Endothelial cell of umbilical vein (primary cell): ENCODE measurements at regions not wholly inside any gene's neighbourhood (a gene's known extent, or its start where the extent isn't known, plus 50 kb on each side); places are given as distances from the start of the nearest gene placed in this dataset.

ENCODE experiments used
- BruUV-seq: library from RNA; stranded (reverse); fragments of 400-500 nt; replicated peaks from 2 replicates; lab custom pipeline; 2021; lab: Mats Ljungman, UMichigan
- CTCF ChIA-PET: fragments of 300-600, 350-600 bp; sonication (Branson Sonifier 250); formaldehyde crosslinking; loops from one replicate; lab custom pipeline; 2021; ENCODE audit warnings: antibody characterized with exemption, inconsistent platforms; lab: Charles Lee
- POLR2A ChIA-PET: fragments of 300-600, 350-600 bp; sonication (Branson Sonifier 250); formaldehyde crosslinking; loops from one replicate; lab custom pipeline; 2021; ENCODE audit warnings: antibody characterized with exemption, inconsistent platforms; lab: Charles Lee
- DNase-seq: peaks from one replicate; pipeline ENCODE4 v3.0.0-alpha.2; 2011; ENCODE audit warnings: low read depth, low spot score
- FAIRE-seq: peaks from 2 replicates; lab custom pipeline; 2011; peaks lifted over from hg19 to GRCh38; lab: Jason Lieb, UNC
- H2AFZ ChIP-seq: 2 replicates; pipeline ENCODE4 v1.6.0; 2012; ENCODE audit warnings: low read depth, low read length, control low read depth, inconsistent platforms
- H3K27ac ChIP-seq: 2 replicates; pipeline ENCODE4 v1.5.1; 2011; ENCODE audit warnings: low read depth, mild to moderate bottlenecking, control low read depth, low read length, moderate library complexity; ENCODE audit not compliant: insufficient read depth
- H3K27me3 ChIP-seq, 2 experiments: 2 replicates each; pipeline versions ENCODE4 v1.6.0 to v1.6.1; 2011; ENCODE audit warnings: low read length in 2 of 2, mixed read lengths in 1 of 2; ENCODE audit not compliant: control insufficient read depth in 2 of 2, insufficient read depth in 2 of 2
- H3K36me3 ChIP-seq, 2 experiments: 2 replicates in 1 of 2; 3 replicates in 1 of 2; pipeline ENCODE4 v1.5.1; 2011; ENCODE audit warnings: low read length in 2 of 2, mild to moderate bottlenecking in 1 of 2, moderate library complexity in 1 of 2; ENCODE audit not compliant: control insufficient read depth in 2 of 2, insufficient read depth in 2 of 2; ENCODE audit errors: extremely low read depth in 1 of 2
- H3K4me1 ChIP-seq: 3 replicates; pipeline ENCODE4 v1.5.1; 2011; ENCODE audit warnings: mild to moderate bottlenecking, low read length; ENCODE audit not compliant: control insufficient read depth, insufficient read depth; ENCODE audit errors: extremely low read depth
- H3K4me2 ChIP-seq: 2 replicates; pipeline ENCODE4 v1.6.1; 2011; ENCODE audit warnings: low read length, control low read depth, mixed read lengths; ENCODE audit not compliant: insufficient read depth
- H3K4me3 ChIP-seq, 3 experiments: fragments of 200-600 bp in 1 of 3; sonication (generic), shearing (Covaris generic) in 1 of 3; replicated peaks in 1 of 3; 2 replicates each; pipeline ENCODE4 v1.5.1; 2011 to 2016; ENCODE audit warnings: control low read depth in 3 of 3, low read length in 3 of 3, mild to moderate bottlenecking in 2 of 3, inconsistent platforms in 1 of 3, low read depth in 1 of 3, moderate library complexity in 1 of 3; ENCODE audit not compliant: insufficient read depth in 1 of 3
- H3K79me2 ChIP-seq: 2 replicates; pipeline ENCODE4 v1.6.0; 2012; ENCODE audit warnings: low read length, inconsistent platforms; ENCODE audit not compliant: control insufficient read depth, insufficient read depth
- H3K9ac ChIP-seq: replicated peaks from 2 replicates; pipeline ENCODE3; 2011; ENCODE audit warnings: low read length, control low read depth; ENCODE audit not compliant: insufficient read depth; ENCODE audit errors: extremely low read depth
- H3K9me1 ChIP-seq: replicated peaks from 3 replicates; pipeline ENCODE4 v1.6.0; 2011; ENCODE audit warnings: mild to moderate bottlenecking, low read length; ENCODE audit not compliant: control insufficient read depth, insufficient read depth; ENCODE audit errors: extremely low read depth
- H3K9me3 ChIP-seq: replicated peaks from 2 replicates; pipeline ENCODE4 v1.5.1; 2012; ENCODE audit warnings: low read length, inconsistent platforms; ENCODE audit not compliant: control insufficient read depth, insufficient read depth
- H4K20me1 ChIP-seq: replicated peaks from 2 replicates; pipeline ENCODE3; 2011; ENCODE audit warnings: mild to moderate bottlenecking, low read length; ENCODE audit not compliant: control insufficient read depth, insufficient read depth; ENCODE audit errors: extremely low read depth
- CTCF ChIP-seq, 2 donors: IDR thresholded peaks; 1 replicate in 1 of 2; 2 replicates in 1 of 2; pipeline ENCODE4 v1.5.1; 2011; ENCODE audit warnings: low read length in 2 of 2, mild to moderate bottlenecking in 2 of 2, moderate library complexity in 2 of 2, control low read depth in 1 of 2, inconsistent platforms in 1 of 2, low read depth in 1 of 2; ENCODE audit not compliant: insufficient read depth in 1 of 2; ENCODE audit errors: extremely low read depth in 1 of 2
- EZH2 ChIP-seq: IDR thresholded peaks from 2 replicates; pipeline ENCODE4 v1.6.1; 2012; ENCODE audit warnings: borderline replicate concordance, low read depth, mild to moderate bottlenecking, moderate library complexity, low read length, inconsistent platforms; ENCODE audit not compliant: severe bottlenecking
- FOS ChIP-seq: IDR thresholded peaks from 2 replicates; pipeline ENCODE4 v1.6.1; 2011; ENCODE audit warnings: mild to moderate bottlenecking, low read length, moderate library complexity, borderline replicate concordance; ENCODE audit not compliant: insufficient read depth
- GATA2 ChIP-seq: IDR thresholded peaks from 2 replicates; pipeline ENCODE4 v1.7.0; 2011; ENCODE audit warnings: low read depth, mild to moderate bottlenecking, moderate library complexity, mixed read lengths, low read length; ENCODE audit not compliant: insufficient read length, insufficient read depth
- JUN ChIP-seq: IDR thresholded peaks from 2 replicates; pipeline ENCODE4 v1.6.1; 2011; ENCODE audit warnings: borderline replicate concordance, low read depth; ENCODE audit not compliant: insufficient read length, insufficient read depth
- MAX ChIP-seq: IDR thresholded peaks from 2 replicates; pipeline ENCODE4 v1.6.1; 2011; ENCODE audit not compliant: insufficient read depth, insufficient read length
- MYC ChIP-seq: IDR thresholded peaks from one replicate; pipeline ENCODE4 v1.6.1; 2011; ENCODE audit warnings: mild to moderate bottlenecking, low read depth, low read length
- POLR2A ChIP-seq: IDR thresholded peaks from 2 replicates; pipeline ENCODE4 v1.6.1; 2012; ENCODE audit warnings: low read depth, mild to moderate bottlenecking, control low read depth, low read length
- POLR2AphosphoS5 ChIP-seq: IDR thresholded peaks from 2 replicates; pipeline ENCODE4 v1.6.1; 2012; ENCODE audit warnings: low read depth, mild to moderate bottlenecking, control low read depth, low read length, moderate library complexity; ENCODE audit not compliant: insufficient read depth
- dilution Hi-C: fragments of 300-500 bp; cut with MboI; formaldehyde crosslinking; loops from one replicate; pipeline ENCODE4 v1.15.0; 2019; ENCODE audit warnings: low sequenced_read_pairs; ENCODE audit not compliant: extremely low pct_ligation_motif_present
- intact Hi-C: fragments of 100-400 bp; cut with micrococcal nuclease; formaldehyde crosslinking; loops from one replicate; pipeline ENCODE4 v1.10.0; 2022

GRCh38 chr7:33678569-33679335, 226.6 kb upstream of the BMPER start:
- BruUV-seq = no TSS peak
- no peaks in the 10 kb centered on the region for H3K4me1 ChIP-seq
- H3K9me1 ChIP-seq = no peaks in the 10 kb centered on the region
- FAIRE-seq (peak; percentile 66), DNase-seq (no peak)
- H3K9ac ChIP-seq = no peak overlapping the region
- no peak overlapping the region for H3K27ac ChIP-seq
- TF ChIP-seq MAX (no peak), POLR2AphosphoS5 (no peak), MYC (no peak), GATA2 (no peak), EZH2 (no peak), FOS (no peak), POLR2A (no peak), CTCF (IDR thresholded peaks at IDR 0.05; ENCODE audit: extremely low read depth in 1 of 2, insufficient read depth in 1 of 2, low read depth in 1 of 2, low read length in 2 of 2) (no peak), JUN (no peak)
- H2AFZ ChIP-seq = no peak overlapping the region
- no peaks in the 10 kb centered on the region for H3K79me2 ChIP-seq
- H4K20me1 ChIP-seq = no peaks in the 10 kb centered on the region
- H3K4me3 ChIP-seq = no peak overlapping the region
- intact Hi-C loops = no loop called here
- no peak overlapping the region for H3K4me2 ChIP-seq
- H3K27me3 ChIP-seq = no peaks in the 10 kb centered on the region
- dilution Hi-C loops = no loop called here
- H3K9me3 ChIP-seq = no peaks in the 10 kb centered on the region
- POLR2A ChIA-PET = no interaction called here
- CTCF ChIA-PET = interaction anchor here (1.8 kb wide), 1 partner anchor 254 kb away, joined by 4 read pairs; no protein-coding TSS in a partner anchor
- H3K36me3 ChIP-seq = no peaks in the 10 kb centered on the region
